GM10266 (cell line): ENCODE measurements at regions not wholly inside any gene's neighbourhood (a gene's known extent, or its start where the extent isn't known, plus 50 kb on each side); places are given as distances from the start of the nearest gene placed in this dataset.

Source experiments
- DNase-seq: peaks from one replicate; pipeline ENCODE4 v3.0.0; 2012; ENCODE audit errors: extremely low spot score
- TF ChIP-seq, protein P1 (sequence below): IDR thresholded peaks from 2 replicates; pipeline ENCODE4 v1.5.1; 2012; ENCODE audit warnings: mild to moderate bottlenecking, low read depth; ENCODE audit not compliant: control insufficient read depth, insufficient read depth; ENCODE audit errors: missing control alignments

DNA sequence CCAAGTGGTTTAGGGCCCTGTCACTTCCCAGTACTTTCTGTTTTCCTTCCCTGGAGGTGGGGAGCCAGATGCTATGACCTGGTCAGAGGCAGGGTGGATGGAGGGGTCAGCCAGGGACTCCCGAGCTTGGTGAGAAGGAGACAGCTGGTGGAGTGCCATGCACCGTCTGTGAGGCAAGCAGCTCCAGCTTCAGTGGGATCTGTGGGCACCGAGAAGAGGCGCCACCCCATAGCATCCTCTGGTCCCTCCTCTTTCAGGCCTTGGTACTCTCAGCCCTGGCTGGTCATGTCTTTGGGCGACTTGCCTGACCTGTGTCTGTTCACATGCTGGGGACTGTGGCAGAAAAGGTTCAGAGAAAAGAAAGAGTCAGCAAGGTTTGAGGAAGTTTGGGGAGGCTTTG lies 299.3 kb upstream of the N4BP1 start:
- TF ChIP-seq, protein P1, sequence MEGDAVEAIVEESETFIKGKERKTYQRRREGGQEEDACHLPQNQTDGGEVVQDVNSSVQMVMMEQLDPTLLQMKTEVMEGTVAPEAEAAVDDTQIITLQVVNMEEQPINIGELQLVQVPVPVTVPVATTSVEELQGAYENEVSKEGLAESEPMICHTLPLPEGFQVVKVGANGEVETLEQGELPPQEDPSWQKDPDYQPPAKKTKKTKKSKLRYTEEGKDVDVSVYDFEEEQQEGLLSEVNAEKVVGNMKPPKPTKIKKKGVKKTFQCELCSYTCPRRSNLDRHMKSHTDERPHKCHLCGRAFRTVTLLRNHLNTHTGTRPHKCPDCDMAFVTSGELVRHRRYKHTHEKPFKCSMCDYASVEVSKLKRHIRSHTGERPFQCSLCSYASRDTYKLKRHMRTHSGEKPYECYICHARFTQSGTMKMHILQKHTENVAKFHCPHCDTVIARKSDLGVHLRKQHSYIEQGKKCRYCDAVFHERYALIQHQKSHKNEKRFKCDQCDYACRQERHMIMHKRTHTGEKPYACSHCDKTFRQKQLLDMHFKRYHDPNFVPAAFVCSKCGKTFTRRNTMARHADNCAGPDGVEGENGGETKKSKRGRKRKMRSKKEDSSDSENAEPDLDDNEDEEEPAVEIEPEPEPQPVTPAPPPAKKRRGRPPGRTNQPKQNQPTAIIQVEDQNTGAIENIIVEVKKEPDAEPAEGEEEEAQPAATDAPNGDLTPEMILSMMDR = no peak
- DNase-seq = no peak

GRCh38 chr16:48907906-48908634 lies 298.1 kb upstream of the N4BP1 start:
- peak; percentile 29 for DNase-seq
- TF ChIP-seq, protein P1 = no peak

GRCh38 chr16:48905632-48906505 lies 295.9 kb upstream of the N4BP1 start:
- TF ChIP-seq, protein P1 = no peak
- no peak for DNase-seq

DNA sequence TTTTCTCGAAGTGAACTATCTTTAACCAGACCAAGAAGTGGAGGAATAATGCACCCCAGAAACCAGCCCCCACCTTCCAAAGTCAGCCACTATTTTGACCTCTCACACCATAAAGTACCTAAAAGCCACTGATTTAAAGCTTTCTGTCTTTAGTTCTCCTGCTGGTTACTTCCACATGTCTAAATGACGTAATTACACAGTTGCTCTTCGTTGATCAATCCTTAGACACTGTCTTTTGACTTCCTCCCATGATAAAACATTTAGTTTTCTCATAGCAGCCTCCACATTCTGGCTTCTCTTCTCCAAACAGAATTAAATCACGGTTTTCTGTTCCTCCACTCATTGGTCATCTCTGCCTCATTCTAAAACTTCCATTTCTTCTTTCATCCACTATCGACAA lies 294.4 kb upstream of the N4BP1 start:
- no peak for DNase-seq
- TF ChIP-seq, protein P1 = no peak

GRCh38 chr16:48903039-48903438 lies 293.1 kb upstream of the N4BP1 start:
- TF ChIP-seq, protein P1 = no peak
- no peak for DNase-seq

GRCh38 chr16:48901712-48902374 lies 291.9 kb upstream of the N4BP1 start:
- no peak for DNase-seq
- TF ChIP-seq, protein P1 = no peak
